ENCODE measurements at regions not wholly inside any gene's neighbourhood (a gene's known extent, or its start where the extent isn't known, plus 50 kb on each side); places are given as distances from the start of the nearest gene placed in this dataset.

DNA sequence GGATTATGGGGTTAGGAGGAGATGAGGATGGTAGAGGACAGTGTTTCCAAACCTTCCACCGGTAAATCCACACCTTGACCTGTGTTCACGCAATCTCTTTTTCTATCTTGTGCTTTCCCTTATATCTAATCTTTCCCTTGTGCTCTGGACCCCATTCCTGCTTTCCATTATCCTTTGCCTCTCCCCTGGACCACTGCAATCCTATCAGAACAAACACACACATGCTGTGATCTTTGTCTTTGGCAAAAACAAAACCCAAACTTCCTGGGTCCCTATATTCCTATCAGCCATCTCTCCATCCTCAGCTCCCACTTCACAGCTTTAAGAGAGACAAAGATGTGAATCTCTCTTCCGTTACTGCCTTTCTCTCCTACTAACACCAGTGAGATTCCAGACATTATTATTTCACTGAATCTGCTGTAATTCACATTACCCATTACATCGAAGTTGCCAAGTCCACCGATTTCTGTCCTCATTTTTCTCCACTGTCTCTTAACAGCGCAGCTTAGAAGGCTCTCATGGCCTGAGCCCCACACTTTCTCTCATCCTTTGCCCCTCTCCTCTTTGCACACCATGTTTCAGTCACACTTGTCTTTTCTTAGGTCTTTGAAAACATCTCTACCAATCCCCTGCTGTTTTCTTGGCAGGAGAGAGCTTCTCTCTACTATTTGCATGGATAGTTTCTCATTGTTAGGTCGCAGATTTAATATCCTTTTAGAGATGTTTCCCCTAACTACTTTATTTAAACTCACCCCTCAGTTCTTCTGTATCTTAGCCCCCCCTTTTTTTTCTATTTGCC, 230.0 kb upstream of the B3GALT2 start:
- no peak for DNase-seq (ENCODE audit: low read depth in 6 of 9, low spot score in 9 of 9)
- Histone ChIP-seq H3K27ac (ENCODE audit: low read depth in 1 of 2, low read length in 1 of 2) (no peak overlapping the region), H3K9me3 (ENCODE audit: control insufficient read depth in 2 of 2, insufficient read depth in 1 of 2, low read length in 1 of 2) (no peaks in the 10 kb centered on the region), H3K4me1 (ENCODE audit: control insufficient read depth in 2 of 2, insufficient read depth in 2 of 2, low read length in 2 of 2) (peaks cover 0 to 6% of the 10 kb centered on the region in 2 donors), H3K4me3 (ENCODE audit: low read length in 2 of 2) (no peak overlapping the region), H3K36me3 (ENCODE audit: control insufficient read depth in 2 of 2, insufficient read depth in 2 of 2, low read length in 1 of 2) (no peaks in the 10 kb centered on the region), H3K27me3 (ENCODE audit: control insufficient read depth in 2 of 2, insufficient read depth in 1 of 2, low read length in 1 of 2) (no peaks in the 10 kb centered on the region)
- 98% methylated on average over 7 of the region's 7 CpGs for WGBS

DNA sequence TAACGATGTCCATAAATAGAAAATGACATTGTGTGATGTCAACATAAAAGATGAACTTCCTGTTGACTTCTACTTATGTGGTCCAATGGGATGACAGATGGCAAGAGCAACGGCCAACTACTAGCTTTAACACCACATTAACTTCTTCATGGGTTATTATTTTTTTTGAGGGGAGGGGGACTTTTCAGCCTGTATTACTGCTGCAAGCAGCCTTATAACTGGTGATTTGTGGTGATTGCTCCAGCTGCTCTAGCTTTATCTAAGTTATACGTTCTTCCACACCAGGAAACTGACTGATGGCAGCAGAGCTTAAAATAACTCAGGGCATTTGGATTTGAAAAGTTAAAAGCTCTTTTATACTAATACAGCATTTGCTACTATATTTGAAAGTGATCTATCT, 228.8 kb upstream of the B3GALT2 start:
- no peak overlapping the region for H3K4me3 ChIP-seq (ENCODE audit: low read length in 2 of 2)
- no peaks in the 10 kb centered on the region for H3K9me3 ChIP-seq (ENCODE audit: control insufficient read depth in 2 of 2, insufficient read depth in 1 of 2, low read length in 1 of 2)
- no peaks in the 10 kb centered on the region for H3K27me3 ChIP-seq (ENCODE audit: control insufficient read depth in 2 of 2, insufficient read depth in 1 of 2, low read length in 1 of 2)
- no peak overlapping the region for H3K27ac ChIP-seq (ENCODE audit: low read depth in 1 of 2, low read length in 1 of 2)
- DNase-seq (ENCODE audit: low read depth in 6 of 9, low spot score in 9 of 9), result no peak
- H3K4me1 ChIP-seq (ENCODE audit: control insufficient read depth in 2 of 2, insufficient read depth in 2 of 2, low read length in 2 of 2), result peaks cover 0 to 6% of the 10 kb centered on the region in 2 donors
- 70% methylated on average over 3 of the region's 3 CpGs for WGBS
- H3K36me3 ChIP-seq (ENCODE audit: control insufficient read depth in 2 of 2, insufficient read depth in 2 of 2, low read length in 1 of 2), result no peaks in the 10 kb centered on the region

DNA sequence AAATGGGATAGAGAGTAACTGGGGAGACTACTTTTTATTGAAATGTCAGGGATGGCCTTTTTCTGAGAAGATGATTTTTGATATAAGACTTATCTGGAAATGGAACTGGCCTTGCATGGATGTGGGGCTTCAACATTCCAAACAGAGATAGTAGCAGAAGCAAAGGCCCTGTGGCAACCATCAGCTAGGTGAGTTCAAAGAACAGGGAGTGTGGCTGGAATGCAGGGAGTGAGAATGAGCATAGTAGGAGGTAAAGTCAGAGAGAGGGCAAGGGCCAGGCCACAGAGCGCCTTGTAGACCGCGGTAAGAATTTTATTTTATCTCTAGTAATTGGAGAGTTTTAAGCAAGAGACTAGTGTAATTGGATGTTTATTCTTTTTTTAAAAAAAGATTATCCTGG, 227.0 kb upstream of the B3GALT2 start:
- WGBS, result 99% methylated on average over 3 of the region's 3 CpGs
- no peaks in the 10 kb centered on the region for H3K36me3 ChIP-seq (ENCODE audit: control insufficient read depth in 2 of 2, insufficient read depth in 2 of 2, low read length in 1 of 2)

DNA sequence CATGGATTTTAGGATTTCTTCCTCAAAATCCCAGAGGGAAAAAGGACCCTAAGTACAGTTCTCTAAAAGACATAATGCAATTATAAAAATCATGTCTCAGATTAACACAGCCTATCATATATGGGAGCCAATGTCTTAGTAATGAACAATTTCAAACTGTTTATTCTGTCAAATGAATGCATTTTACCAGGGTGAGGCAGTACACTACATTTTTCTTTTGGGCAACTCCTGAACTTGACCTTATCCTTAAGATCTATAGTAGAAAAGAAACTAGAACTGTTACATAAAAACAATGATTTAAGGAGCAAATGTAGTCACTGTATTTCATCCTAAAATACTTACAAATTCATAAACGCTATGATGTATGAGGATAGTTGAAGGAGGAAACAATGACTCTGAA, 226.3 kb upstream of the B3GALT2 start:
- no peaks in the 10 kb centered on the region for H3K9me3 ChIP-seq (ENCODE audit: control insufficient read depth in 2 of 2, insufficient read depth in 1 of 2, low read length in 1 of 2)
- no peak overlapping the region for H3K27ac ChIP-seq (ENCODE audit: low read depth in 1 of 2, low read length in 1 of 2)
- H3K4me1 ChIP-seq (ENCODE audit: control insufficient read depth in 2 of 2, insufficient read depth in 2 of 2, low read length in 2 of 2), result no peaks in the 10 kb centered on the region
- H3K27me3 ChIP-seq (ENCODE audit: control insufficient read depth in 2 of 2, insufficient read depth in 1 of 2, low read length in 1 of 2), result no peaks in the 10 kb centered on the region
- H3K4me3 ChIP-seq (ENCODE audit: low read length in 2 of 2), result no peak overlapping the region
- WGBS, result 100% methylated on average over 1 of the region's 1 CpG
- DNase-seq (ENCODE audit: low read depth in 6 of 9, low spot score in 9 of 9), result no peak
- H3K36me3 ChIP-seq (ENCODE audit: control insufficient read depth in 2 of 2, insufficient read depth in 2 of 2, low read length in 1 of 2), result no peaks in the 10 kb centered on the region

More for the DNA sequence above, 227.0 kb upstream of the B3GALT2 start:
- no peaks in the 10 kb centered on the region for H3K9me3 ChIP-seq (ENCODE audit: control insufficient read depth in 2 of 2, insufficient read depth in 1 of 2, low read length in 1 of 2)
- DNase-seq (ENCODE audit: low read depth in 6 of 9, low spot score in 9 of 9), result no peak
- no peak overlapping the region for H3K27ac ChIP-seq (ENCODE audit: low read depth in 1 of 2, low read length in 1 of 2)
- no peak overlapping the region for H3K4me3 ChIP-seq (ENCODE audit: low read length in 2 of 2)
- H3K27me3 ChIP-seq (ENCODE audit: control insufficient read depth in 2 of 2, insufficient read depth in 1 of 2, low read length in 1 of 2), result no peaks in the 10 kb centered on the region
- peaks cover 0 to 5% of the 10 kb centered on the region in 2 donors for H3K4me1 ChIP-seq (ENCODE audit: control insufficient read depth in 2 of 2, insufficient read depth in 2 of 2, low read length in 2 of 2)

DNA sequence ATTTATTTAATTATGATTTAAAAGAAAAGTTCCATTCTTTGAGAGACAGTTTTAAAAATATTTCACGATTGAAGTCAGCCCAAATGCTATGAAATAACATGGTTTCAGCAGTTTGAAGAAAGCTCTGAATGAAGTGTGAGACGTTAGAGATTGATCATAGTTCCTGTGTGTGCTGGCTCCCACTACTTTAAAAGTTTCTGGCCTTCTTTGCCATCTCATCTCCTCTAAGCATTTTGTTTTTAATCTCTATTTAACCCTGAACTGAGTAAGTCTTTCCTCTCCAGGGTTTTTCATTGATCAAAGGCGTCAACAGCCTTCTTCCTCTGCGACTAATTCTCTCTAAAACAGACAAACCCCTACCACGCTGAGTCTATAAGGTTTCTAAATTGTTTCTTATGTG, 225.3 kb upstream of the B3GALT2 start:
- no peaks in the 10 kb centered on the region for H3K4me1 ChIP-seq (ENCODE audit: control insufficient read depth in 2 of 2, insufficient read depth in 2 of 2, low read length in 2 of 2)
- H3K9me3 ChIP-seq (ENCODE audit: control insufficient read depth in 2 of 2, insufficient read depth in 1 of 2, low read length in 1 of 2), result no peaks in the 10 kb centered on the region
- no peaks in the 10 kb centered on the region for H3K36me3 ChIP-seq (ENCODE audit: control insufficient read depth in 2 of 2, insufficient read depth in 2 of 2, low read length in 1 of 2)
- no peak overlapping the region for H3K4me3 ChIP-seq (ENCODE audit: low read length in 2 of 2)
- no peaks in the 10 kb centered on the region for H3K27me3 ChIP-seq (ENCODE audit: control insufficient read depth in 2 of 2, insufficient read depth in 1 of 2, low read length in 1 of 2)
- WGBS, result 85% methylated on average over 5 of the region's 5 CpGs
- H3K27ac ChIP-seq (ENCODE audit: low read depth in 1 of 2, low read length in 1 of 2), result no peak overlapping the region
- DNase-seq (ENCODE audit: low read depth in 6 of 9, low spot score in 9 of 9), result peak in 1 of 9 donors; percentile 38

DNA sequence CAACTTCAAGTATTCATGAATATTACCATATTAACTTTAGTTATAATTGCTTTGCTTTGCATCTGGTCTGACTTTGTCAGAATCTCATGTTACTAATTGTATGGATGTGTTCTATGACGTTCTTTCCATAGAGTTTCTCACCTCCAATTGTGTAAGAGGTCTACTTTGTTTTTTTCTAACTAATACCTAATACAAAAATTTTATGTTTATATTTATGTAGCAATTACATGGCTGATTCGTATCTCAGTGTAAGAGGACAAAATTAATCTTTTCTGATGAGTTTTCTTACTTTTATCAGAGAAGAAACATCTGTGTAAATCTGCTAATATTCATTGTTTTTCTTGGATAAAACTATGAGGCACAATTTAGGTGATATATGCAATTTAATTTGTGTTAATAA, 224.8 kb upstream of the B3GALT2 start:
- 95% methylated on average over 2 of the region's 2 CpGs for WGBS
- H3K27me3 ChIP-seq (ENCODE audit: control insufficient read depth in 2 of 2, insufficient read depth in 1 of 2, low read length in 1 of 2), result no peaks in the 10 kb centered on the region
- no peaks in the 10 kb centered on the region for H3K9me3 ChIP-seq (ENCODE audit: control insufficient read depth in 2 of 2, insufficient read depth in 1 of 2, low read length in 1 of 2)
- no peaks in the 10 kb centered on the region for H3K36me3 ChIP-seq (ENCODE audit: control insufficient read depth in 2 of 2, insufficient read depth in 2 of 2, low read length in 1 of 2)
- no peaks in the 10 kb centered on the region for H3K4me1 ChIP-seq (ENCODE audit: control insufficient read depth in 2 of 2, insufficient read depth in 2 of 2, low read length in 2 of 2)
- H3K4me3 ChIP-seq (ENCODE audit: low read length in 2 of 2), result no peak overlapping the region
- H3K27ac ChIP-seq (ENCODE audit: low read depth in 1 of 2, low read length in 1 of 2), result no peak overlapping the region
- no peak for DNase-seq (ENCODE audit: low read depth in 6 of 9, low spot score in 9 of 9)

DNA sequence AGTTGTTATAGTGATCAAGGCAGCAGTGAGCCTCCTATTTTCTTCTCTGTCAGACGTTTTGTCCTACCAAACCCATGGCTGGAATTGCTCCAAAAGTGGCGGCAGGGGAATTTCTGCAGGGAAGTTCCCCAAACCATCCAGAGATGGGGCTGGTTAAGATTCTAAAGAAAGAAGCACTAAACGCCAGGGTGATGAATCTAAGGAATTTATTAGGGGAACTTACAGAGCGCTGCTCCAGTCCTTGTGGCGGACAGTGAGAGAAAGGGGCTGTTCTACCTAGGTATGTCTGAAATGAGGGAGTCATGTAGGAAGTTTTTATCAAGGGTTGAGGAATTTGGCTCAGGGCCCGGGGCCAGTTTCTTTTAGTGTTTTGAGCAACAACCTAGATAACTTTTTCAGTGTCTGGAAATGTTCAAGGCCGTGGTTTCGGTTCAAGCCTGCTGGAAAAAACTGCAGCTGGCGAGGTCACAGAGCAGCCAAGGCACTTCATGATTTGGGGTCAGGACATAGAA, 222.4 kb upstream of the B3GALT2 start:
- DNase-seq (ENCODE audit: low read depth in 6 of 9, low spot score in 9 of 9), result peak in 2 of 9 donors; percentile 4 to 77
- no peaks in the 10 kb centered on the region for H3K9me3 ChIP-seq (ENCODE audit: control insufficient read depth in 2 of 2, insufficient read depth in 1 of 2, low read length in 1 of 2)
- H3K4me3 ChIP-seq (ENCODE audit: low read length in 2 of 2), result no peak overlapping the region
- H3K4me1 ChIP-seq (ENCODE audit: control insufficient read depth in 2 of 2, insufficient read depth in 2 of 2, low read length in 2 of 2), result no peaks in the 10 kb centered on the region
- 82% methylated on average over 9 of the region's 9 CpGs for WGBS
- H3K27ac ChIP-seq (ENCODE audit: low read depth in 1 of 2, low read length in 1 of 2), result peak overlapping the region in 1 of 2 donors; percentile 53
- H3K36me3 ChIP-seq (ENCODE audit: control insufficient read depth in 2 of 2, insufficient read depth in 2 of 2, low read length in 1 of 2), result no peaks in the 10 kb centered on the region
- H3K27me3 ChIP-seq (ENCODE audit: control insufficient read depth in 2 of 2, insufficient read depth in 1 of 2, low read length in 1 of 2), result no peaks in the 10 kb centered on the region

DNA sequence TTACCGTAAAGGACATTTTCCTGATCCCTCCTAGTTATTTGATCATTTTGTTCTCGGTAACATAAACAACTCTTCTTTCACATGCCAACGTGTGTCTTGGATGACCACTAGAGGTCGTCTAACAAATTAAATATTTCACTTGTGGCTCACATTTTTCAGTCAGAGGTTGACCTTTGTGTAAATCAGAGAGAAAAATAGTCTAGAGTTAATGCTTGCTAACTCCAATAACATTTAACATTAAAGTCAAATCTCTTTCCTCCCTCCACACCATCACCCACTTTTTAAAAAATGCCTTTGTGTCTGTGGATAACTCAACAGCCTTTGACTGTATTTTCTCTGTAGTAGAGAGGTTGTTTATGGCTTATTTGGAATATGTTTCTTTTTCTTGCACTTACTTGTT, 220.5 kb upstream of the B3GALT2 start:
- Histone ChIP-seq H3K4me3 (ENCODE audit: low read length in 2 of 2) (no peak overlapping the region), H3K27ac (ENCODE audit: low read depth in 1 of 2, low read length in 1 of 2) (no peak overlapping the region), H3K36me3 (ENCODE audit: control insufficient read depth in 2 of 2, insufficient read depth in 2 of 2, low read length in 1 of 2) (no peaks in the 10 kb centered on the region), H3K4me1 (ENCODE audit: control insufficient read depth in 2 of 2, insufficient read depth in 2 of 2, low read length in 2 of 2) (no peaks in the 10 kb centered on the region), H3K9me3 (ENCODE audit: control insufficient read depth in 2 of 2, insufficient read depth in 1 of 2, low read length in 1 of 2) (no peaks in the 10 kb centered on the region), H3K27me3 (ENCODE audit: control insufficient read depth in 2 of 2, insufficient read depth in 1 of 2, low read length in 1 of 2) (no peaks in the 10 kb centered on the region)
- WGBS, result 14% methylated on average over 4 of the region's 4 CpGs
- DNase-seq (ENCODE audit: low read depth in 6 of 9, low spot score in 9 of 9), result peak in 8 of 9 donors; percentile 24 to 73 (median 30)

DNA sequence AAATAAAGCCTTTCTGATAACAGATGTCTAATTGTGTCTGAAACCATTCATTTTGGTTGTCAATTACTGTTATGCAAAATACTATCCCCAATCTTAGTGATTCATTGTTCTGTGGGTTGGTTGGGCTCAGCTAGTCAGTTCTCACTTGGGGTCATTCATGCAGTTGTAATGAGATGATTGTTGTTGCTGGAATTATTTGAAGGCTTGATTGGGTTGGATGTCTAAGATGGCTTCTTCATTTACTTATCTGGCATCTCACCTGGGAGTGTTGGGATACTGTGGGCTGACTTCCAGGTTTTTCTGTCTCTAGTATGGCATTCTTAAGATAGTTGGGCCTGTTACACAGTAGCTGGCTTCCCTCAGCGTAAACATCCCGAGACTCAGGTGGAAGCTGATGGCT, 217.8 kb upstream of the B3GALT2 start:
- over 99% methylated on average over 2 of the region's 2 CpGs for WGBS

More for the DNA sequence above, 217.8 kb upstream of the B3GALT2 start:
- H3K9me3 ChIP-seq (ENCODE audit: control insufficient read depth in 2 of 2, insufficient read depth in 1 of 2, low read length in 1 of 2), result no peaks in the 10 kb centered on the region
- H3K27me3 ChIP-seq (ENCODE audit: control insufficient read depth in 2 of 2, insufficient read depth in 1 of 2, low read length in 1 of 2), result no peaks in the 10 kb centered on the region
- DNase-seq (ENCODE audit: low read depth in 6 of 9, low spot score in 9 of 9), result no peak
- no peak overlapping the region for H3K27ac ChIP-seq (ENCODE audit: low read depth in 1 of 2, low read length in 1 of 2)
- no peaks in the 10 kb centered on the region for H3K36me3 ChIP-seq (ENCODE audit: control insufficient read depth in 2 of 2, insufficient read depth in 2 of 2, low read length in 1 of 2)
- no peak overlapping the region for H3K4me3 ChIP-seq (ENCODE audit: low read length in 2 of 2)
- no peaks in the 10 kb centered on the region for H3K4me1 ChIP-seq (ENCODE audit: control insufficient read depth in 2 of 2, insufficient read depth in 2 of 2, low read length in 2 of 2)
